OCI-LY1 (cell line): ENCODE measurements at regions not wholly inside any gene's neighbourhood (a gene's known extent, or its start where the extent isn't known, plus 50 kb on each side); places are given as distances from the start of the nearest gene placed in this dataset.
"Not testable (repeated sequence)": the region's sequence is repeated elsewhere in the genome, so short reads cannot be mapped to it uniquely, and the experiment has no call there.

Experiments used
- H2AFZ ChIP-seq: fragments of 200-600 bp; sonication (generic), shearing (Covaris generic); 2 replicates; pipeline ENCODE4 v1.6.0; 2014; ENCODE audit warnings: antibody characterized with exemption, mild to moderate bottlenecking, low read length
- H3F3A ChIP-seq: fragments of 200-600 bp; sonication (generic), shearing (Covaris generic); 2 replicates; pipeline ENCODE4 v1.6.0; 2014; ENCODE audit warnings: mild to moderate bottlenecking, antibody characterized with exemption, low read length, moderate library complexity; ENCODE audit not compliant: insufficient read depth
- H3K27ac ChIP-seq: fragments of 200-600 bp; sonication (generic); 2 replicates; pipeline ENCODE4 v1.5.1; 2014; ENCODE audit warnings: low read length, mixed run types, mild to moderate bottlenecking, low read depth; ENCODE audit not compliant: poor library complexity, severe bottlenecking
- H3K27me3 ChIP-seq: fragments of 200-600 bp; sonication (generic); 2 replicates; pipeline ENCODE4 v1.6.0; 2014; ENCODE audit warnings: antibody characterized with exemption, mild to moderate bottlenecking, low read length, moderate library complexity; ENCODE audit not compliant: insufficient read depth
- H3K36me3 ChIP-seq: fragments of 200-600 bp; sonication (generic); 2 replicates; pipeline ENCODE4 v1.6.1; 2014; ENCODE audit warnings: mild to moderate bottlenecking, antibody characterized with exemption, low read length, moderate library complexity, mixed read lengths; ENCODE audit not compliant: insufficient read depth
- H3K4me1 ChIP-seq: fragments of 200-600 bp; sonication (generic); 2 replicates; pipeline ENCODE4 v1.5.1; 2014; ENCODE audit warnings: mild to moderate bottlenecking, low read length, moderate library complexity; ENCODE audit not compliant: insufficient read depth, severe bottlenecking
- H3K4me2 ChIP-seq: fragments of 200-600 bp; sonication (generic), shearing (Covaris generic); 2 replicates; pipeline ENCODE4 v1.6.1; 2014; ENCODE audit warnings: low read length
- H3K4me3 ChIP-seq: fragments of 200-600 bp; sonication (generic); 2 replicates; pipeline ENCODE4 v1.5.1; 2014; ENCODE audit warnings: low read length, low read depth, mild to moderate bottlenecking, mixed read lengths; ENCODE audit not compliant: poor library complexity, severe bottlenecking
- H3K79me2 ChIP-seq: fragments of 200-600 bp; shearing (Covaris generic); 2 replicates; pipeline ENCODE4 v1.6.1; 2016; ENCODE audit warnings: mixed run types, low read length, mixed read lengths; ENCODE audit not compliant: insufficient read depth
- H3K9ac ChIP-seq: fragments of 200-600 bp; sonication (generic), shearing (Covaris generic); 2 replicates; pipeline ENCODE4 v1.6.1; 2014; ENCODE audit warnings: mild to moderate bottlenecking, low read length, mixed read lengths
- H3K9me2 ChIP-seq: fragments of 200-600 bp; sonication (generic), shearing (Covaris generic); 2 replicates; pipeline ENCODE4 v1.6.1; 2014; ENCODE audit warnings: low read depth, mild to moderate bottlenecking, low read length, mixed read lengths
- H3K9me3 ChIP-seq: fragments of 200-600 bp; shearing (Covaris generic); 2 replicates; pipeline ENCODE4 v1.6.1; 2014; ENCODE audit warnings: low read length, mixed read lengths
- H4K20me1 ChIP-seq: fragments of 200-600 bp; sonication (generic), shearing (Covaris generic); 2 replicates; pipeline ENCODE4 v1.6.0; 2016; ENCODE audit warnings: mild to moderate bottlenecking, low read length; ENCODE audit not compliant: insufficient read depth
- CTCF ChIP-seq: fragments of 200-600 bp; sonication (generic), shearing (Covaris generic); IDR thresholded peaks from 2 replicates; pipeline ENCODE4 v1.5.1; 2017; ENCODE audit warnings: mild to moderate bottlenecking, antibody characterized with exemption, low read length, moderate library complexity, mixed read lengths
- EZH2 ChIP-seq: fragments of 200-600 bp; sonication (generic), shearing (Covaris generic); IDR thresholded peaks from 2 replicates; pipeline ENCODE4 v1.8.0; 2017; ENCODE audit warnings: borderline replicate concordance, mixed run types, mild to moderate bottlenecking, antibody characterized with exemption, low read length, moderate library complexity, mixed read lengths

- H3K79me2 ChIP-seq, result no peaks in the 10 kb centered on the region
- H3K4me1 ChIP-seq, result no peaks in the 10 kb centered on the region
- no peaks in the 10 kb centered on the region for H3K9me3 ChIP-seq
- TF ChIP-seq EZH2, result no peak
- no peak for TF ChIP-seq CTCF
- H3K4me3 ChIP-seq, result no peak overlapping the region
- no peak overlapping the region for H3K4me2 ChIP-seq
- H3K27ac ChIP-seq, result no peak overlapping the region
- H3K9ac ChIP-seq, result no peak overlapping the region
- H2AFZ ChIP-seq, result no peak overlapping the region
- no peaks in the 10 kb centered on the region; the same call in 1 of the 2 replicates for H3K27me3 ChIP-seq
- H4K20me1 ChIP-seq, result no peaks in the 10 kb centered on the region
- H3K9me2 ChIP-seq, result no peaks in the 10 kb centered on the region
- H3K36me3 ChIP-seq, result no peaks in the 10 kb centered on the region
- H3F3A ChIP-seq, result no peaks in the 10 kb centered on the region
Measured at GRCh38 chr14:89098254-89098653, 273.8 kb downstream of the TTC8 start.

GRCh38 chr14:89104171-89104817 lies 279.8 kb downstream of the TTC8 start:
- H3K79me2 ChIP-seq, H3K9me2 ChIP-seq, H3K27me3 ChIP-seq, H3K4me1 ChIP-seq, H3F3A ChIP-seq, H3K4me2 ChIP-seq, H3K9ac ChIP-seq, H3K9me3 ChIP-seq, H3K36me3 ChIP-seq, H4K20me1 ChIP-seq, H2AFZ ChIP-seq, H3K27ac ChIP-seq, H3K4me3 ChIP-seq: not testable (repeated sequence)

- not testable (repeated sequence) for H2AFZ ChIP-seq, H3K27me3 ChIP-seq, H3K36me3 ChIP-seq, H3K4me3 ChIP-seq, H4K20me1 ChIP-seq, H3K9me2 ChIP-seq, H3K4me2 ChIP-seq, H3K9me3 ChIP-seq, H3K27ac ChIP-seq, H3F3A ChIP-seq, H3K9ac ChIP-seq, H3K4me1 ChIP-seq, H3K79me2 ChIP-seq
Measured at GRCh38 chr14:89104861-89105260, 280.4 kb downstream of the TTC8 start.
